Type B pancreatic cell (in vitro differentiated cells): ENCODE measurements at regions not wholly inside any gene's neighbourhood (a gene's known extent, or its start where the extent isn't known, plus 50 kb on each side); places are given as distances from the start of the nearest gene placed in this dataset.

Source experiments
- DNase-seq: peaks from one replicate; pipeline ENCODE4 v3.0.0; 2021; ENCODE audit warnings: mixed read lengths; ENCODE audit not compliant: unreplicated experiment; ENCODE audit errors: extremely low spot score
- H3K27ac Mint-ChIP-seq: 2 replicates; pipeline ENCODE4 v1.8.0; 2021; ENCODE audit warnings: mild to moderate bottlenecking, mixed read lengths
- H3K27me3 Mint-ChIP-seq: 2 replicates; pipeline ENCODE4 v1.8.0; 2021; ENCODE audit warnings: mixed read lengths
- H3K36me3 Mint-ChIP-seq: 2 replicates; pipeline ENCODE4 v1.8.0; 2021; ENCODE audit warnings: mixed read lengths
- H3K4me1 Mint-ChIP-seq: one replicate; pipeline ENCODE4 v1.8.0; 2021; ENCODE audit warnings: mixed read lengths; ENCODE audit not compliant: unreplicated experiment
- H3K4me3 Mint-ChIP-seq: 2 replicates; pipeline ENCODE4 v1.8.0; 2021; ENCODE audit warnings: mild to moderate bottlenecking, mixed read lengths
- H3K9me3 Mint-ChIP-seq: 2 replicates; pipeline ENCODE4 v1.8.0; 2021; ENCODE audit warnings: mixed read lengths
- TF ChIP-seq, protein P1 (sequence below): fragments of 200-600 bp; sonication (generic); conservative IDR thresholded peaks from 2 replicates; pipeline ENCODE4 v1.5.0; 2021; ENCODE audit warnings: antibody characterized with exemption, mild to moderate bottlenecking

DNA sequence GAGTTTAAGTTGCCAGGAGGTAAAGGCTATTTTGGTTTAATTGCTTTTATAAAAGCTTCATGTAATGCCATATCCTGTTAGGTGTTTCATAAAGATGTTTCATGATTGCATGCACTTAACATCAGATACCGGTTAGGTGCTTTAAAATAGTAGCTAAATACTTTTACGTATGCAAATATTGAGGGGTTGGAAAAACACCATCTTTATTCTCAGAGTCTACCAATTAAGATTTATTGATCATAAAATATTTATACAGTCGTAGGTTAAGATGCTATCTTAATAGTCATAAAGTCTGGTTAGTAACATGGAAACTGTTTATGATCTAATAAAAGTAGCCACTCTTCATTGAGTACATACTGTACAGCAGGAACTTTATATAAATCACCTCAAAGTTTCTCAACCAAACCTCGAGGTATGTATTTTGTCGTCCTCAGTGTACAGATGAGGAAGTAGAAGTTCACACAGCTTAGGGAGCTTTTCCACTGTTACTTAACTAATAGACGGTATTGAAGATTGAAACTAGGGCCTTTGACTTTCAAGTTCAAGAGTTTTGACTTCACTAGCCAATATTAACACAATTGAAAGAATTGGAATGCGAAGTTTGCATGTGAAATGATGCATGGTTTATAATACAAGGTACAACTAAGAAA lies 897.1 kb downstream of the GATA3 start:
- H3K36me3 Mint-ChIP-seq = no peaks in the 10 kb centered on the region
- no peaks in the 10 kb centered on the region for H3K27me3 Mint-ChIP-seq
- H3K9me3 Mint-ChIP-seq = peaks cover under 1% of the 10 kb centered on the region
- DNase-seq = no peak
- no peak overlapping the region for H3K4me3 Mint-ChIP-seq
- H3K27ac Mint-ChIP-seq = no peak overlapping the region
- TF ChIP-seq, protein P1, sequence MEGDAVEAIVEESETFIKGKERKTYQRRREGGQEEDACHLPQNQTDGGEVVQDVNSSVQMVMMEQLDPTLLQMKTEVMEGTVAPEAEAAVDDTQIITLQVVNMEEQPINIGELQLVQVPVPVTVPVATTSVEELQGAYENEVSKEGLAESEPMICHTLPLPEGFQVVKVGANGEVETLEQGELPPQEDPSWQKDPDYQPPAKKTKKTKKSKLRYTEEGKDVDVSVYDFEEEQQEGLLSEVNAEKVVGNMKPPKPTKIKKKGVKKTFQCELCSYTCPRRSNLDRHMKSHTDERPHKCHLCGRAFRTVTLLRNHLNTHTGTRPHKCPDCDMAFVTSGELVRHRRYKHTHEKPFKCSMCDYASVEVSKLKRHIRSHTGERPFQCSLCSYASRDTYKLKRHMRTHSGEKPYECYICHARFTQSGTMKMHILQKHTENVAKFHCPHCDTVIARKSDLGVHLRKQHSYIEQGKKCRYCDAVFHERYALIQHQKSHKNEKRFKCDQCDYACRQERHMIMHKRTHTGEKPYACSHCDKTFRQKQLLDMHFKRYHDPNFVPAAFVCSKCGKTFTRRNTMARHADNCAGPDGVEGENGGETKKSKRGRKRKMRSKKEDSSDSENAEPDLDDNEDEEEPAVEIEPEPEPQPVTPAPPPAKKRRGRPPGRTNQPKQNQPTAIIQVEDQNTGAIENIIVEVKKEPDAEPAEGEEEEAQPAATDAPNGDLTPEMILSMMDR = no peak
- no peaks in the 10 kb centered on the region for H3K4me1 Mint-ChIP-seq

DNA sequence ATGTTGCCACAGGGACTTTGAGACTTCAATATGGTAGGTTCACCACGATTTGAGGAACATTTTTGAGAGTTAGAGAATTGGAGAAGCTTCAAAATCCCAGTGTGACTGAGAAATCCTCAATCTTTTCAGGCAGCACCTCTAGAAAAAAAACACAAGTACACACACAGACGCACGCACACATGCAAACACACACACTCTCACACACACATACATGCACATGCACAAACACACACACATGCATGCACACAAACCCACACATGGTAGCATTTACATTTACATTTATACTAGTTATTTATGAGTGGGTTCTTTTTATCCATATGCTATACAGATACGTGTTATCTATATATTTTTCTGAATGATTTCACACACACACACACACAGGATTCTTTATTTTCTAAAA lies 901.9 kb downstream of the GATA3 start:
- Mint-ChIP-seq H3K27ac (no peak overlapping the region), H3K4me1 (no peaks in the 10 kb centered on the region), H3K36me3 (no peaks in the 10 kb centered on the region), H3K27me3 (no peaks in the 10 kb centered on the region), H3K9me3 (no peaks in the 10 kb centered on the region), H3K4me3 (no peak overlapping the region)
- DNase-seq = no peak
- TF ChIP-seq, protein P1 = no peak

DNA sequence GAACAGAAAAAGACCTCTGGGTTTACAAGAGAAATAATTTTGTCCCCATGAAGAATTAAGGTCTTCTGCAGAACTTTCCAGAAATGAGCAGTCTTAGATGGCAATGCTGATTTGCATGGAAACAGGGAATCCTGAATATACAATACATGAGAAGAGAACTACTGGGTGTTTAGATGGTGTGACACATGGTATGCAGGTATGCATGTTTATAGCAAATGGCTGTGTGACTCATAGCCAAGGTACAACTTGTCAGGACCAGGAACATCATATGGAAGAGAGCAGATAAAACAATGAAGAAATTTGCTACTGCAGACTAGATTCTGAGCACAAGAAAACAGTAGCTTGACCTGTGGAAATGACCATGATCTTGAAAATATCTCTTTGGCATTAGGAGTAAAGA lies 907.8 kb downstream of the GATA3 start:
- Mint-ChIP-seq H3K36me3 (no peaks in the 10 kb centered on the region), H3K4me3 (no peak overlapping the region), H3K4me1 (no peaks in the 10 kb centered on the region), H3K27me3 (no peaks in the 10 kb centered on the region), H3K9me3 (peaks cover 4% of the 10 kb centered on the region), H3K27ac (no peak overlapping the region)
- TF ChIP-seq, protein P1 = no peak
- no peak for DNase-seq

DNA sequence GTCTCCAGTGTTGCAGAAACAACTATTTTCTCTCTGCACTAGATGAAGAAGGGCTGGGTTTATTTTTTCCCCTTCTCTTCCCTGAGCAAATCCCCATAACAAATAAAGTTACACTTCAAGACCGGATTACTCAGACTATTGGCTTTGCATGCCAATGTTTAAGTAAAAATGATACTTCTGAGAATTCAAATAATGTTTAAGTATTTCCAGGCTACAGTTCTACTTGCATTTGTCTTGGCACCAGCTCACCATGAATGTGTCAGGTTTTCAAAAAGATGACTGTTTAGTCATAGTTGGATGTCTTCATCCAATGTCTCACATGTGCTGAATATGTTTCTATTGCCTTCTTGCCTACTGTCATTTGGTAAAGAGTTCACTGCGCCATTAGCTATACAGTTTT lies 912.6 kb downstream of the GATA3 start:
- Mint-ChIP-seq H3K36me3 (no peaks in the 10 kb centered on the region), H3K4me3 (no peak overlapping the region), H3K9me3 (peaks cover 9% of the 10 kb centered on the region), H3K27me3 (no peaks in the 10 kb centered on the region), H3K4me1 (no peaks in the 10 kb centered on the region), H3K27ac (no peak overlapping the region)
- DNase-seq = no peak
- TF ChIP-seq, protein P1 = no peak

DNA sequence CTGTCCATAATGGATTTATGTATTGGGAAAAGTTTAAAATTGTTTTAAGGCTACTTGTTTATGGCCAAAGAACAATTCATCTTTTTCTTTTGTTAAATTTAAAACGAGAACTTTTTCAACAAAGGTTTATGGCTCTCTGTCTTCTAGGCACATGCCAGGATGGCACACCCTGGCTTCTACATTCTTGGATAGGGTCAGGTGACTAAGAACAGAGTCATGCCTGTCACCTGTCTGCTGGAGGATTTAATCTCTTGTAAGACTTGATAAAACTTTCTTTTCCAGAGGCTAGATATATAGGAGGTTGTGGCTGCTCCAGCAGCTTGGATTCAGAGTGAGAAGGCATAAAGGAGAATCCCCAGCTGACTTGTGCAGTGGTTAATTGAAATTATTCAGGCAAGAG lies 915.4 kb downstream of the GATA3 start:
- Mint-ChIP-seq H3K27ac (peak overlapping the region; percentile 3), H3K27me3 (no peaks in the 10 kb centered on the region), H3K36me3 (no peaks in the 10 kb centered on the region), H3K4me3 (peak overlapping the region; percentile 7), H3K9me3 (peaks cover 9% of the 10 kb centered on the region), H3K4me1 (no peaks in the 10 kb centered on the region)
- TF ChIP-seq, protein P1 = no peak
- no peak for DNase-seq

DNA sequence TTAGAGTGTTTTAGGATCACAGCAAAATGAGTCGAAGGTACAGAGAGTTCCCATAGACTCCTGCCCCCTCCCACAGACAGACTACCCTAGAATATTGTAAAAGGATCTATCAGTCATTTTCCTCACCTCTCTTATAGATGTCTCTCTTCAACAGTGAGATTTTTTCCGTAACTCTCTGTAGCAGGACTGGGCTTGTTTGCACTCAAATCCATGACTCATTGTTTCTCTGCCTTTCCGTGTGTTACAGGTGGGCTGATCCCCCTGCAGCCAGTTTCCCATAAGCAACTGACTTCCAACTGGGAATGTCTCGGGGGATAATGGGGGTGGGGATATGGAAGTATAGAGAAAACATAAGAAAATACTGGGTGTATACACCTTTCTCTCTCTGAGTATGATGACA lies 921.0 kb downstream of the GATA3 start:
- Mint-ChIP-seq H3K27me3 (no peaks in the 10 kb centered on the region), H3K4me1 (no peaks in the 10 kb centered on the region), H3K36me3 (no peaks in the 10 kb centered on the region), H3K4me3 (no peak overlapping the region), H3K27ac (no peak overlapping the region), H3K9me3 (no peaks in the 10 kb centered on the region)
- TF ChIP-seq, protein P1 = no peak
- DNase-seq = no peak
